ENCODE measurements at regions not wholly inside any gene's neighbourhood (a gene's known extent, or its start where the extent isn't known, plus 50 kb on each side); places are given as distances from the start of the nearest gene placed in this dataset.
"Not testable (repeated sequence)": the region's sequence is repeated elsewhere in the genome, so short reads cannot be mapped to it uniquely, and the experiment has no call there.

- H3K36me3 ChIP-seq, result no peaks in the 10 kb centered on the region
- no peak for DNase-seq
- no peaks in the 10 kb centered on the region for H3K9me3 ChIP-seq
- H3K4me3 ChIP-seq, result no peak overlapping the region
- no peaks in the 10 kb centered on the region for H3K27me3 ChIP-seq
Observed at GRCh38 chr4:132619968-132620367, 529.1 kb upstream of the PCDH10 start.

GRCh38 chr4:132642016-132642817, 506.9 kb upstream of the PCDH10 start:
- no peaks in the 10 kb centered on the region for H3K27me3 ChIP-seq
- no peak for DNase-seq
- H3K4me3 ChIP-seq, result no peak overlapping the region
- H3K36me3 ChIP-seq, result no peaks in the 10 kb centered on the region
- H3K9me3 ChIP-seq, result no peaks in the 10 kb centered on the region

- DNase-seq, result no peak
- no peaks in the 10 kb centered on the region for H3K36me3 ChIP-seq
- H3K4me3 ChIP-seq, result no peak overlapping the region
- H3K27me3 ChIP-seq, result no peaks in the 10 kb centered on the region
- H3K9me3 ChIP-seq, result no peaks in the 10 kb centered on the region
Observed at GRCh38 chr4:132646186-132646585, 502.9 kb upstream of the PCDH10 start.

- no peak overlapping the region for H3K4me3 ChIP-seq
- no peak for DNase-seq
Observed at GRCh38 chr4:132651196-132651595, 497.9 kb upstream of the PCDH10 start.

GRCh38 chr4:132660181-132660580, 488.9 kb upstream of the PCDH10 start:
- DNase-seq, result no peak
- Histone ChIP-seq H3K36me3 (no peaks in the 10 kb centered on the region), H3K27me3 (no peaks in the 10 kb centered on the region), H3K9me3 (no peaks in the 10 kb centered on the region), H3K4me3 (no peak overlapping the region)

More at GRCh38 chr4:132651196-132651595, 497.9 kb upstream of the PCDH10 start:
- Histone ChIP-seq H3K9me3 (no peaks in the 10 kb centered on the region), H3K27me3 (no peaks in the 10 kb centered on the region), H3K36me3 (no peaks in the 10 kb centered on the region)

GRCh38 chr4:132662456-132662855, 486.6 kb upstream of the PCDH10 start:
- Histone ChIP-seq H3K27me3 (no peaks in the 10 kb centered on the region), H3K36me3 (no peaks in the 10 kb centered on the region), H3K4me3 (no peak overlapping the region), H3K9me3 (no peaks in the 10 kb centered on the region)
- no peak for DNase-seq

GRCh38 chr4:132669786-132670185, 479.3 kb upstream of the PCDH10 start:
- no peak for DNase-seq
- Histone ChIP-seq H3K9me3 (no peaks in the 10 kb centered on the region), H3K4me3 (no peak overlapping the region), H3K36me3 (no peaks in the 10 kb centered on the region), H3K27me3 (no peaks in the 10 kb centered on the region)

- H3K27me3 ChIP-seq, result no peaks in the 10 kb centered on the region
- DNase-seq, result no peak
- no peak overlapping the region for H3K4me3 ChIP-seq
- no peaks in the 10 kb centered on the region for H3K36me3 ChIP-seq
- no peaks in the 10 kb centered on the region for H3K9me3 ChIP-seq
Observed at GRCh38 chr4:132670557-132670956, 478.5 kb upstream of the PCDH10 start.

GRCh38 chr4:132683957-132684356, 465.1 kb upstream of the PCDH10 start:
- H3K9me3 ChIP-seq, result no peaks in the 10 kb centered on the region

GRCh38 chr4:132691026-132691425, 458.1 kb upstream of the PCDH10 start:
- Histone ChIP-seq H3K27me3 (no peaks in the 10 kb centered on the region), H3K36me3 (no peaks in the 10 kb centered on the region), H3K9me3 (no peaks in the 10 kb centered on the region), H3K4me3 (no peak overlapping the region)
- no peak for DNase-seq

More at GRCh38 chr4:132683957-132684356, 465.1 kb upstream of the PCDH10 start:
- Histone ChIP-seq H3K36me3 (no peaks in the 10 kb centered on the region), H3K27me3 (no peaks in the 10 kb centered on the region), H3K4me3 (no peak overlapping the region)
- no peak for DNase-seq

GRCh38 chr4:132691668-132692067, 457.4 kb upstream of the PCDH10 start:
- Histone ChIP-seq H3K9me3 (no peaks in the 10 kb centered on the region), H3K36me3 (no peaks in the 10 kb centered on the region), H3K27me3 (no peaks in the 10 kb centered on the region), H3K4me3 (no peak overlapping the region)
- no peak for DNase-seq

GRCh38 chr4:132694775-132695174, 454.3 kb upstream of the PCDH10 start:
- H3K9me3 ChIP-seq, result no peaks in the 10 kb centered on the region
- DNase-seq, result no peak
- no peaks in the 10 kb centered on the region for H3K27me3 ChIP-seq
- H3K36me3 ChIP-seq, result no peaks in the 10 kb centered on the region
- no peak overlapping the region for H3K4me3 ChIP-seq

- H3K27me3 ChIP-seq, DNase-seq: not testable (repeated sequence)
Observed at GRCh38 chr4:132697505-132697904, 451.6 kb upstream of the PCDH10 start.

GRCh38 chr4:132707955-132708354, 441.1 kb upstream of the PCDH10 start:
- no peak overlapping the region for H3K4me3 ChIP-seq
- H3K9me3 ChIP-seq, result no peaks in the 10 kb centered on the region
- H3K27me3 ChIP-seq, result no peaks in the 10 kb centered on the region
- H3K36me3 ChIP-seq, result no peaks in the 10 kb centered on the region
- DNase-seq, result no peak

More at GRCh38 chr4:132697505-132697904, 451.6 kb upstream of the PCDH10 start:
- H3K4me3 ChIP-seq, H3K9me3 ChIP-seq, H3K36me3 ChIP-seq: not testable (repeated sequence)

- H3K9me3 ChIP-seq, result no peaks in the 10 kb centered on the region
- H3K27me3 ChIP-seq, result no peaks in the 10 kb centered on the region
- DNase-seq, result no peak
- H3K36me3 ChIP-seq, result no peaks in the 10 kb centered on the region
- H3K4me3 ChIP-seq, result no peak overlapping the region
Observed at GRCh38 chr4:132709056-132709455, 440.0 kb upstream of the PCDH10 start.

GRCh38 chr4:132710971-132711370, 438.1 kb upstream of the PCDH10 start:
- H3K4me3 ChIP-seq, result no peak overlapping the region
- no peaks in the 10 kb centered on the region for H3K9me3 ChIP-seq
- no peaks in the 10 kb centered on the region for H3K27me3 ChIP-seq
- H3K36me3 ChIP-seq, result no peaks in the 10 kb centered on the region
- DNase-seq, result no peak

- H3K9me3 ChIP-seq, result no peaks in the 10 kb centered on the region
- DNase-seq, result no peak
- no peaks in the 10 kb centered on the region for H3K27me3 ChIP-seq
- H3K4me3 ChIP-seq, result no peak overlapping the region
- no peaks in the 10 kb centered on the region for H3K36me3 ChIP-seq
Observed at GRCh38 chr4:132737344-132737743, 411.8 kb upstream of the PCDH10 start.

GRCh38 chr4:132759199-132759780, 389.8 kb upstream of the PCDH10 start:
- no peak for DNase-seq
- Histone ChIP-seq H3K36me3 (no peaks in the 10 kb centered on the region), H3K4me3 (no peak overlapping the region), H3K9me3 (no peaks in the 10 kb centered on the region), H3K27me3 (no peaks in the 10 kb centered on the region)
